PC-9 (cell line): ENCODE measurements at regions not wholly inside any gene's neighbourhood (a gene's known extent, or its start where the extent isn't known, plus 50 kb on each side); places are given as distances from the start of the nearest gene placed in this dataset.

Source experiments
- CTCF ChIP-seq: fragments of 200-600 bp; sonication (generic); conservative IDR thresholded peaks from 2 replicates; pipeline ENCODE4 v1.6.1; 2017; ENCODE audit warnings: mixed run types, antibody characterized with exemption, mild to moderate bottlenecking, moderate library complexity
- EZH2 ChIP-seq: fragments of 200-600 bp; sonication (generic); IDR thresholded peaks from 2 replicates; pipeline ENCODE4 v1.8.0; 2017; ENCODE audit warnings: antibody characterized with exemption, low read depth

DNA sequence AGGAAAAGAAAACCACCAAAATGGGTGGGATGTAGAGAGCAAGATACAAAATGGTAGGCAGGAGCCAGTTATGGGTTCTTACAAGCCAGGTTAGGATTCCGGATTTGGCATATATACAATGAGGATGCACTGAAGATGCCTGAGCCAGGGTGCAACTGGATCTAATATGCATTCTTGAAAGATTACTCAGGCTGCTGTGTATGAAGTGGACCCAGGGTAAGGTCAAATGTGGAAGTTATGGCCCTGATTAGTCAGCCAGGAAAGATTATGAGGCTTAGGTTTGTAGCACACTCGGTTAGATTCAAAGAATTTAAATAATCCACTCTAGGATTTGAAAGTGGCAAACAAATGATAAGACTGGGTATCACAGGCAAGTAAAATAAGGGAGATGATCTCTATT is 1750.7 kb upstream of the FLRT2 start:
- no peak for TF ChIP-seq CTCF
- TF ChIP-seq EZH2, result no peak
